NCI-H2196 (cell line): ENCODE measurements at regions not wholly inside any gene's neighbourhood (a gene's known extent, or its start where the extent isn't known, plus 50 kb on each side); places are given as distances from the start of the nearest gene placed in this dataset.

Source experiments
- DNase-seq: peaks from one replicate; lab custom pipeline; 2025; ENCODE audit not compliant: unreplicated experiment; lab: John Stamatoyannopoulos, UW

- DNase-seq, result no peak
Measured at GRCh38 chr7:125675640-125676039, 746.0 kb upstream of the POT1 start.

DNA sequence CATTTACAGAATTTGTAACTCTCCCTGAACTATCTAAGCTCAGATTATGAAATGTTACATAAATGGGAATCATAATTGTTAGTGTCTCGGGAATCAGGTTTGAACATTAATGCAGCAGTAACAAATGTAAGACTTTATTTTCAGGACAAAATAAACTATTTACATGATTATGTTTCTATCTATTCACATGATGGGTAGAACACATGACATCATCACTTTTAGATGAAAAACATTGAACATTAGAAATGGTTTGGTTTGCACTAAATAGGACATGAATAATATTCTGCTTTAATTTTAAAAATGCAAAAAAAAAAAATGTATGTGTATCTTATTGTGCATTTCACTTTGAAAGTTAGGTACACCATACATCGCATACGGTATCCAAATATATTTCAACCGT, 745.5 kb upstream of the POT1 start:
- DNase-seq, result no peak

- no peak for DNase-seq
Measured at GRCh38 chr7:125670926-125671572, 741.4 kb upstream of the POT1 start.

DNA sequence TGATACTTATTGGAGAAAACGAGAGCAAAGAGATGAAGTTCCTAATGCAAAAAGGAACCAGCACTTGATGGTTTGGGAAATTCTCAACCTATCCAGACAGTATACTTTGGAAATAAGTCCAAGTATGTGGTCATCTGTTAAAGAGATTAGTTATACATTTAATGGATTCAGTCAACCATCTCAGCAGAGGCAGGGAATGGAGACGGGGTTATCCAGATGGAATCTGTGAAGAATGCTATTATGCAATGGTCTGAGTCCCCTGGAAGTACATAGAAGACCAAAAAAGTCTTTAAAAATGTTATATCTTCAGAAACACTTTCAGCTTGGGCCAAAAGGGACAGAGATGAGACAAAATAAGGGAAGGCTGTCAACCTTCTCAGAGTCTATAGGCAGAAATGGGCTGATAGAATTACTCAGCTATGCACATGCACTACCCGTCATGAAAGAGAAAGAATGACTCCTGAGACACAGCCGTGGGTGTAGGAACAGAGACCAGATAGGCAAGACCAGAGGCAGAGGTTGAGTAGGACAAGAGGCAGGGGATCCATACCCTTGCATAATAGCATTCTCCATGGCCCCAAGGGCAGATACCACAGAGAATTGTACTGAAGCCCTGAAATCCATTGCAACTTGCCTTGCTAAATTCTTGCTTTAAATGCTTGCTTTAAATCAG, 738.8 kb upstream of the POT1 start:
- no peak for DNase-seq

GRCh38 chr7:125664625-125665024, 735.0 kb upstream of the POT1 start:
- DNase-seq, result no peak

GRCh38 chr7:125663961-125664360, 734.3 kb upstream of the POT1 start:
- DNase-seq, result no peak

DNA sequence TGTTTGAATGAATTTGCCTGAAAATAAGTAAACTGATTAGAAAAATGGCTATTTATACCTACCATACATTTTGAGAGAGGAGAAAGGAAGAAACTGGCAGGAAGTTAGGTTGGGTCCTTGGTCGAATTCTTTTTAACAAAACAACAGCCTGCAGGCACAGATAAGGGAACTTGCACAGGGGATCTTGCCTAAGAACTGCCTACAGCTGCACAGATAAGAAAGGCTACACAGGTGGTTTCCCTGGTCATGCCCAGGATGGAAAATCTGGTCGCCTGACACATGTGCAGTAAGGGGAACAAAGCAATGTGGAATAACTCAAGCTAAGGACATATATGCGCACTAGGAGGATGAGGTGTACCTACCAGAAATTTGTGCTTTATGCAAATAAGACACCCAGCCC, 732.1 kb upstream of the POT1 start:
- DNase-seq, result no peak

DNA sequence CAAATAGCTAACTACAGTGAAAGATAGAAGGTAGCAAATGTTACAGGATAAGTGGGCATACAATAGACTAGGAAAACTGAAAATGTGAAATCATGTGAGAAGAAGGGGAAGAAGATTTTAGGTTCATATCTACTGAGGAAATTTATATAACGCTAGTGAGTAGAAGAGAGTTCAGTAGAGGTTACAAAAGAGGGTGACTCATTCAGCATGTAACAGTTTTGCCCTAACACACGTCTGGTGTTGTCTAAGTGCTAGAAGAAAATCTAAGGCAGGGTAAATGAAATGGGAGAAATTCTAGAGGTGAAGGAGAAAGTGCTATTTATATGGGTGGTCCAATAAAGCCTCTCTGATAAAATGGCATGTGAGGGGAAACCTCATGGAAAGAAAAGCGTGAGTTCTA, 731.4 kb upstream of the POT1 start:
- DNase-seq, result no peak

GRCh38 chr7:125654076-125654475, 724.5 kb upstream of the POT1 start:
- no peak for DNase-seq

DNA sequence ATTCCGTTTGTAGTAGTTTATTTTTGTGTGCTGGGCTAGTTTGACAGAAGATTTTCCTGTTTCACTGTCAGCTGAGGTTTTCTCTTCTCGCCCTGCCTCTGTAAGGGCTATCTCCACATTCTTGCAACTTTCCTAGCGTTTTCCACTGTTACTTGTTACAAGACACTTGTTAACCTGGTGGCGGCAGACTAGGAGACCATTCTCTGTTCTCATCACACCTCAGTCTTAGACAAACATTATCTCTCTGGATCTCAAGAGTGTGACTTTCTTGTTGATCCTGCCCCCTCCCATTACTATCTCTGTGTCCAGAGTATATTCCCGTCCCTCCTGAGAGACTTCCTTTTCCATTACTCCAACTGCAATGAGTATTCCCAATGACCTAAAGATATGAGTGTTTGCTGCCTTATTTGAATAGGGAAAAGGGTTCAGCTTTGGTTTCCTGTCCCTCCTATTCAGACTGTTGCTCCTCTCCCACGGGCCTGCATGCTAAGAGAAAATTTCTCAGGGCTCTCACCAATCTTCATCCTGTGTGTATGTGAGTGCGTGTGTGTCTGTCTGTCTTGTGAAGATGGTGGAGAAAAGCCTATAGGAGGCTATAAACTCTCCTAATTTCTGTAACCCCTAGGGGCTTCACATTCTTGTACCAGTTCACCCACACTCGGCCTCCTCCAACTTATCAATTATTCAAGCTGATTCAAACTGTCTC, 722.4 kb upstream of the POT1 start:
- no peak for DNase-seq

DNA sequence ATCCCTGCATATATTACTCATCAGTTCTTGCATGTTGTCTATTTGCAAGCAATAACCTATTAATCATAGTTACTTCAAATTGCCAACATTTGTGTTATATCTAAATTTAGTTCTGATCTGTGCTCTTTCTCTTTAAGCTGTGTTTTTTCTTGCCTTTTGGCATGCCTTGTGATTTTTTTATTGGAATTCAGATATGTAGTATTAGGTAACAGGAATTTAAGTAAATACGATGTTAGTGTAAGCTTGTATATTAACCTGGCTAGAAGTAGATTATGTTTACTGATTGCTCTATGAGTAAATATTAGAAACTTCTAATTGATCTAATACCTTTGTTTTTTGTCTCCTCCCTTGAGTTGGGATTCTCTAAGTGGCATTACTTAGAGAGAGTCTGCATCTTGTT, 718.9 kb upstream of the POT1 start:
- DNase-seq, result no peak

DNA sequence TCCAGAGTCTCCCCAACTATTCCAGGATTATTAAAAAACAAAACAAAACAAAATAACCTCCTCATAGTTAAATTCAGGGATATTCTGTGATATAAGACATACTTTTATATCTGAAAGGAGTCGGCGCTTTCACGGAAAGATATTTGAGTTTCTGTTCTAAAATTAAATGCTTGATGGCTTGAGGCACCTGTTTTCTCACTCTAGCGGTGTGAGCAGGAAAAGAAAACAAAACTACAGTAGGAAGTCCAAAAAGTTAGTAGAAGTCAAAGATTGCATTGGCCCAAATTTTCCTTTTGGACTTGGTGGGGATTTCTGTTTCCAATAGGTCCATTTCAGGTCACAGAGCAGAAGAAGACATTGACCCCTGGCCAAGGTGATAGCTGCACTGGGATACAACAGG, 716.1 kb upstream of the POT1 start:
- no peak for DNase-seq

GRCh38 chr7:125644109-125644508, 714.5 kb upstream of the POT1 start:
- peak; percentile 63 for DNase-seq

GRCh38 chr7:125643302-125643701, 713.7 kb upstream of the POT1 start:
- no peak for DNase-seq

DNA sequence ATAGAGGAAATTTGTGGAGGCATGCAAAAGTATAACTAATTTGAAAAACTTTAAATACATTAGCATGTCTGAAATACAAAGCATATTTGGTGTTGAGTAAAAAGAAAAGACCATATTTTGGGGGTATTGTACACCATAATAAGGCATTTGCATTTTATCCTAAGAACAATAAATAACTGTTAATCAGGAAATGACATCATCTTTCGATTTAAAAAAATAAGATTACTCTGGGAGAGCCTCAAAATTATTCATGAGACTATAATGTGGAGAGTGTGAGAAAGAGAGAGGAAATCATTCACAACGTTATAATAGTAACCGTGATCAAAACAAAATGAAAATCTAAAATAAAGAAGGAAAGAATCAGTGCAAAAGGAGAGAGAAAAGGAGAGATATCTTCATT, 712.3 kb upstream of the POT1 start:
- DNase-seq, result no peak

DNA sequence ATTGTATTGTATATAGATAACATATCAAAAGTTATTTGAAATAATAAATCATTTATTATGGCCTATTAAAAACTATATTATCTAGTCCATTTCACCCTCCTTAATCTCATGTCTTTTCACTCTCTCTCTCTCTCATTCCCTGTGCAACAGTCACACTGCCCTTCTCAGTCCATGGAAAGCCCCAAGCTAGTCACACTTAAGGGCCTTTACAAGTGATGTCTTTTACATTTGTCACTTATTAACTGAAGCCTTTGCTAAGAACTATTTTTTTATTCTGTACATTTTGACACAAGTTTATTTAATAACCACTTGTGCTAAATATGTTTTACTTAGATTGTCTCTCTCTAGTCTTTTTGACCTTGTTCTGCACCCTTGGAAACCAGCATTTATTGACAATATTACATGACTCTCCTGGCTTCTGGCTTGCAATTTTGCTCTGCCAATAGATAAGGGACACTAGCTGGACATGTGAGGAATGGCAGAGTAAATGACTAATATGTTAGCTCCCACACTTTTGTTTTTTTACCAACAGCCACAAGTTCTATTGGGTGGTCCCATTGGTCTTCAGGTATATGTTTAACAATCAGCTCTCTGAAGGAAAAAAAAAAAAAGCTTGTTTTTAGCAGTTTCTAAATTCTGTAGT, 706.8 kb upstream of the POT1 start:
- no peak for DNase-seq

DNA sequence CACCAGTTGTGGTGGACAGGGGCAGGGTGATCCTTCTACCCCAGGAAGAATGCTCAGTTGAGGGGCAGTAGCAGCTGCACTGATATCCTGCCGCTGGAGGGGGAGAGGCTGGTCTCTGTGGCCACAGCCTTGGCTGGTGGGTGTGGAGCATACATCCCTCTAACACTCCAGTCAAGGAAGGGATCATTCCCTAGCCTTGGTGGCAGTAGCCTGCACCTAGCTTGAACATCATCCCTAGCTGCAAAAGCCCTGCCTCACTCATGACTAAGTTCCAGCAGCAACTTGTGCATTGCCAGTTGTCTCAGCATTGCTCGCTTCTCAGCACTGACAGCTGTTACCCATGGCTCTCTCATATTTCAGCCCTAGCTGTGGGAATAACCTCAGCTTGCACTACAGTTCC, 688.9 kb upstream of the POT1 start:
- DNase-seq, result no peak

- DNase-seq, result no peak
Measured at GRCh38 chr7:125611582-125611981, 682.0 kb upstream of the POT1 start.

DNA sequence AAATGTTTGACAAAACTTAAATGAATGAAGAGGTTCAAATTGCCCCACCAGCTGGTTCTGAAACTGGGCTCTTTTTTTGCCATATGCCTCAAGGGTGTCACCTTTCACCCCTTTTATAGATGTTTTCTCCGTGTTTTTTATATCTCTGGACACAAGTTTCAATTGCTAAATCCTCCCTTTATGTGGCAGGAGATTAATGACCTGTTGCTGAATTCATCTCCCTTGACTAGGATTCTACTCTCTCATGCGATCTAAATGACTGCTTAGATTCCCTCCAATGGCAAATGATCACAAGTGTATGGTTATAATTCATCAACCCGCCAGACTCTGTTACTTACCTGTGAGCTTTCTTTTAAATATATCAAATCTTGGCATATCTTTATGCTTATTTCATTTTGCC, 677.0 kb upstream of the POT1 start:
- no peak for DNase-seq

- no peak for DNase-seq
Measured at GRCh38 chr7:125605241-125605640, 675.6 kb upstream of the POT1 start.

DNA sequence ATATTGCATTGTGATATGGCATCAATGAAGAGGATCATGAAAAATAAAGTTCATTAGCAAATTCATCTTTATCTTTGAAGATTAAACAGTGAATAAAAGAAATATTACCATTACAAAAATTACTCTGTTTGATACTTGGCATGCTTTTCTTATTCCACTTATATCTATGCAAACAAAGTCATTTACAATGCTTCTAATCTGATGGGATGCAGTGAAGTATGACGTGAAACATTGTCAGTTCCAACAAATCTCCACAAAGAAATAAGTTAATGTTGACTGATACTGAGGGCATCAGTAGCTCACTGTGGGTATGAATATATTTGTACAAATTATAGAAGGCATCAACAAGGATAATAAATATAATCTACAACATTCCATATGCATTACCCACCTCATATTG, 672.8 kb upstream of the POT1 start:
- DNase-seq, result no peak

DNA sequence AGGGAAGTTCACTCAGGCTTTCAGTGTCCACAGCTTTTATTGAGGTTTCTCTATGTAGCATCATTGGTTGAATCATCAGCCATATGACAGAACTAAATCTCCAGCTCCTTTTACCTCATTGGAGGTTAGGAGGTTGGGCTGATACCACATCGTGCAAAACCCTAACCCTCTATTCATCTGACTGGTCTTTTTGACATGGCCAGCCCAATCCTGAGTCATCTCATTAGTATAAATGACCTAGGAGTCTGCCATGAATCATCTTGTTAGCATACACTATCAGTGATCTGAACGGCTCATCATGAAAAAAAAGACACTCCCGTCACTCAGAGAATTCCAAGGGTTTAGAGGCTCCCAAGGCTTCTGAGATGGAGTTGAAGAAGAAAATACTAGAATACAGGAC, 669.8 kb upstream of the POT1 start:
- no peak for DNase-seq
